K562 (cell line): ENCODE measurements at regions not wholly inside any gene's neighbourhood (a gene's known extent, or its start where the extent isn't known, plus 50 kb on each side); places are given as distances from the start of the nearest gene placed in this dataset.

Experiments used
- ATAC-seq: fragments of 200-7000 bp; cut with Tn5 transposase; 3 replicates; pipeline ENCODE4 v1.9.1; 2020; ENCODE audit warnings: moderate library complexity
- BruUV-seq: library from RNA; stranded (reverse); fragments of 400-500 nt; replicated peaks from 2 replicates; lab custom pipeline; 2021; lab: Mats Ljungman, UMichigan
- CTCF ChIA-PET: fragments of 300-600 bp; formaldehyde crosslinking; extraction: SDS; loops from one replicate; lab custom pipeline; 2021; ENCODE audit warnings: low intra/inter-chr PET ratio; lab: Yijun Ruan, JAX
- POLR2A ChIA-PET: fragments of 300-600, 350-650 bp; sonication (Branson Sonifier 250); formaldehyde crosslinking; extraction: SDS; loops from one replicate; lab custom pipeline; 2021; ENCODE audit warnings: antibody characterized with exemption, inconsistent platforms; lab: Yijun Ruan, JAX
- DNase-seq, 4 experiments: peaks; one replicate each; pipeline versions ENCODE4 v3.0.0 to v3.0.0-alpha.2; 2011 to 2018; ENCODE audit warnings: low spot score in 3 of 4, mixed read lengths in 3 of 4; ENCODE audit errors: extremely low read depth in 1 of 4
- FAIRE-seq: peaks from 2 replicates; lab custom pipeline; 2011; peaks lifted over from hg19 to GRCh38; lab: Jason Lieb, UNC
- H2AFZ ChIP-seq: 2 replicates; pipeline ENCODE4 v1.6.0; 2011; ENCODE audit warnings: low read depth, low read length, control low read depth, inconsistent platforms
- H3K27ac ChIP-seq: fragments of 200-600 bp; 3 replicates; pipeline ENCODE4 v1.8.0; 2011; ENCODE audit warnings: low read depth, mild to moderate bottlenecking, control low read depth, inconsistent platforms, low read length, moderate library complexity, mixed read lengths; ENCODE audit errors: extremely low read depth
- H3K27me3 ChIP-seq, 2 experiments: fragments of 300-600 bp in 1 of 2; 2 replicates in 1 of 2; 3 replicates in 1 of 2; pipeline versions ENCODE4 v1.6.0 to v1.8.0; 2011; ENCODE audit warnings: inconsistent platforms in 2 of 2, low read length in 2 of 2, mild to moderate bottlenecking in 1 of 2, mixed read lengths in 1 of 2, moderate library complexity in 1 of 2; ENCODE audit not compliant: control insufficient read depth in 2 of 2, insufficient read depth in 2 of 2
- H3K36me3 ChIP-seq: fragments of 300-600 bp; 3 replicates; pipeline ENCODE4 v1.8.0; 2011; ENCODE audit warnings: mild to moderate bottlenecking, low read length, inconsistent platforms; ENCODE audit not compliant: control insufficient read depth, insufficient read depth
- H3K4me1 ChIP-seq, 2 experiments: fragments of 200-600 bp in 1 of 2; replicated peaks in 1 of 2; 2 replicates in 1 of 2; 3 replicates in 1 of 2; pipeline versions ENCODE4 v1.5.1 to v1.8.0; 2011; ENCODE audit warnings: inconsistent platforms in 2 of 2, low read length in 2 of 2, mild to moderate bottlenecking in 1 of 2, mixed read lengths in 1 of 2, moderate library complexity in 1 of 2; ENCODE audit not compliant: control insufficient read depth in 2 of 2, insufficient read depth in 2 of 2
- H3K4me2 ChIP-seq: 2 replicates; pipeline ENCODE4 v1.6.1; 2011; ENCODE audit warnings: low read length, control low read depth, inconsistent platforms, mixed read lengths; ENCODE audit not compliant: insufficient read depth
- H3K4me3 ChIP-seq: fragments of 200-600 bp; sonication (generic), shearing (Covaris generic); 2 replicates; pipeline ENCODE4 v1.5.1; 2016; ENCODE audit warnings: control low read depth, inconsistent platforms
- H3K79me2 ChIP-seq: fragments of 200-600 bp; 3 replicates; pipeline ENCODE4 v1.8.0; 2011; ENCODE audit warnings: low read length, inconsistent platforms; ENCODE audit not compliant: control insufficient read depth, insufficient read depth
- H3K9ac ChIP-seq, 2 experiments: 2 replicates each; pipeline versions ENCODE4 v1.6.0 to v1.6.1; 2011; ENCODE audit warnings: low read depth in 2 of 2, low read length in 2 of 2, control low read depth in 1 of 2, inconsistent platforms in 1 of 2, mild to moderate bottlenecking in 1 of 2, mixed read lengths in 1 of 2; ENCODE audit not compliant: insufficient read depth in 1 of 2
- H3K9me1 ChIP-seq: one replicate; pipeline ENCODE4 v1.6.0; 2011; ENCODE audit warnings: inconsistent platforms, mild to moderate bottlenecking, low read length, moderate library complexity; ENCODE audit not compliant: control insufficient read depth, insufficient read depth
- H3K9me3 ChIP-seq: replicated peaks from 2 replicates; pipeline ENCODE4 v1.5.1; 2011; ENCODE audit warnings: low read depth, low read length, inconsistent platforms; ENCODE audit not compliant: control insufficient read depth, insufficient read depth
- H4K20me1 ChIP-seq: replicated peaks from 2 replicates; pipeline ENCODE4 v1.6.1; 2011; ENCODE audit warnings: low read length, inconsistent platforms, mixed read lengths; ENCODE audit not compliant: control insufficient read depth, insufficient read depth
- CBX8 ChIP-seq: fragments of 200-600 bp; sonication (generic); IDR thresholded peaks from 2 replicates; pipeline ENCODE4 v1.6.1; 2012; ENCODE audit warnings: borderline replicate concordance, mixed run types, low read depth, mild to moderate bottlenecking, moderate library complexity, mixed read lengths, low read length, control low read depth, inconsistent platforms; ENCODE audit not compliant: poor library complexity, severe bottlenecking; ENCODE audit errors: extremely low read depth
- CSDE1 ChIP-seq, 2 experiments: fragments of 450-650 bp; IDR thresholded peaks; 2 replicates each; pipeline ENCODE4 v1.6.1; 2016; ENCODE audit warnings: mild to moderate bottlenecking in 1 of 2
- ETV1 ChIP-seq: fragments of 450-650 bp; conservative IDR thresholded peaks from 2 replicates; pipeline ENCODE4 v1.6.1; 2016; ENCODE audit warnings: missing genetic modification characterization, control low read depth, low read depth, missing compliant biosample characterization
- MEIS2 ChIP-seq: fragments of 450-650 bp; IDR thresholded peaks from 2 replicates; pipeline ENCODE4 v1.6.1; 2014; ENCODE audit warnings: mild to moderate bottlenecking; ENCODE audit not compliant: partially characterized antibody
- NCOA4 ChIP-seq: fragments of 450-650 bp; IDR thresholded peaks from 2 replicates; pipeline ENCODE4 v1.6.1; 2018; ENCODE audit warnings: mild to moderate bottlenecking; ENCODE audit not compliant: partially characterized antibody
- PHTF2 ChIP-seq: fragments of 250-450 bp; sonication (Bioruptor Pico); IDR thresholded peaks from 2 replicates; pipeline ENCODE4 v1.5.0; 2021; ENCODE audit warnings: mild to moderate bottlenecking
- ZNF140 ChIP-seq: fragments of 250-450 bp; sonication (Bioruptor Pico); IDR thresholded peaks from 2 replicates; pipeline ENCODE4 v1.8.0; 2021; ENCODE audit warnings: moderate library complexity, mild to moderate bottlenecking, inconsistent platforms
- ZNF75A ChIP-seq: fragments of 450-650 bp; formaldehyde crosslinking; IDR thresholded peaks from 2 replicates; pipeline ENCODE4 v1.4.0; 2020; ENCODE audit warnings: mild to moderate bottlenecking
- WGBS: fragments of 100-300 bp; shearing (Covaris generic); methylation state at CpG from one replicate; pipeline ENCODE4 v1.1.6; 2016; ENCODE audit warnings: low coverage, mixed read lengths; ENCODE audit not compliant: insufficient coverage; ENCODE audit errors: missing lambda C conversion rate; 5-methylcytosine and 5-hydroxymethylcytosine counted together
- in situ Hi-C: fragments of 300-500 bp; cut with MboI; formaldehyde crosslinking; loops from 4 replicates; pipeline ENCODE4 v1.15.0; 2018; ENCODE audit warnings: inconsistent platforms, mixed read lengths
- intact Hi-C: fragments of 100-400 bp; cut with micrococcal nuclease; formaldehyde crosslinking; loops from 2 replicates; pipeline ENCODE4 v1.14.2; 2022
- TF ChIP-seq, protein P1 (sequence below): fragments of 450-650 bp; IDR thresholded peaks from 2 replicates; pipeline ENCODE4 v1.6.1; 2017; ENCODE audit warnings: antibody characterized with exemption, mild to moderate bottlenecking
- TF ChIP-seq, protein P2 (sequence below): fragments of 250-450 bp; sonication (Bioruptor Pico); IDR thresholded peaks from 2 replicates; pipeline ENCODE4 v1.8.0; 2022; ENCODE audit warnings: moderate library complexity, mild to moderate bottlenecking, inconsistent platforms
- TF ChIP-seq, protein P3 (sequence below): sonication (generic); formaldehyde crosslinking; IDR thresholded peaks from 2 replicates; pipeline ENCODE4 v1.8.0; 2022; ENCODE audit warnings: mild to moderate bottlenecking, missing genetic modification reagents
- TF ChIP-seq, protein P4 (sequence below): fragments of 450-650 bp; formaldehyde crosslinking; IDR thresholded peaks from 2 replicates; pipeline ENCODE4 v1.4.0; 2022; ENCODE audit warnings: mild to moderate bottlenecking, moderate library complexity
- TF ChIP-seq, protein P5 (sequence below): sonication (generic); formaldehyde crosslinking; IDR thresholded peaks from 2 replicates; pipeline ENCODE4 v1.9.0; 2022; ENCODE audit warnings: mild to moderate bottlenecking, missing genetic modification reagents
- TF ChIP-seq, protein P6 (sequence below): IDR thresholded peaks from 2 replicates; pipeline ENCODE4 v1.6.1; 2014; ENCODE audit warnings: antibody characterized with exemption

DNA sequence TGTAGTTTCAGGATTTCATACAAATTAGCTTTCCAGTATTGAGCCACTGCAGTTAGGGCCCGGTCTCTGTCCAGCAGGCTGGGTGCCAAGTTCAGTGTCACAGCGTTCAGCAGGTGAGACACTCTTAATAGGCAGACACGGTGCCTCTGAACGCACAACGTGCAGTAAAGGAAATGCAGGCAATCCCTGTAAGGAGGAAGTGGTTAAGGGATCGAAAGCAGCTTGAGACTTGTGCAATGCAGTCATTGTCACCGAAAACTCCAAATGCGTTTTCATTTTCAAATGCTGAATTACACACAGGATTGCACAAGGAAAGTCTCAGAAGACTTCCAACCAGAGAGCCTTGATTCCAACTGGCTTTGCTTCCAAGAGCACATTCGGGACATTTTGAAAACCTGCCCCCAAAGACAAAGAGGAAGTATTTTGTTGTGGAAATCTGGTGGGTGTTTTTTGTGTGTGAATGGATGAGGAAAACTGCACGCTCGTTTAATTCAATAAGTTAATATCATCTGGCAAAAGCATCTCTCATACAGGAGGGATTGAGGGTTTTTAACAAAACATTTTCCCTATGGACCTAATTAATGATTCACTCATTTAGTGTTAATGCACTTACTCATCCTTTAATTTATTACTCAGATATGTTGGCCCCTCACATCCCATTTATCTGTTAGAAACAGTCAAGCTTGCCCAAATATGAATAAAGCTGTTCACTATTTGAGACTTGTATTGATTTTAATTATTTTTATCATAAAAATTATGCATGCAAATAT lies 61.6 kb downstream of the PTGS2 start:
- no peak for DNase-seq
- Histone ChIP-seq H3K36me3 (no peaks in the 10 kb centered on the region), H3K27me3 (no peaks in the 10 kb centered on the region), H4K20me1 (no peaks in the 10 kb centered on the region), H3K9ac (no peak overlapping the region), H3K9me1 (no peaks in the 10 kb centered on the region), H3K27ac (no peak overlapping the region), H3K79me2 (no peaks in the 10 kb centered on the region), H3K4me1 (no peaks in the 10 kb centered on the region), H3K9me3 (no peaks in the 10 kb centered on the region; the same call in 1 of the 2 replicates), H3K4me2 (no peak overlapping the region), H2AFZ (no peak overlapping the region), H3K4me3 (no peak overlapping the region)
- in situ Hi-C loops (no loop called here), intact Hi-C loops (no loop called here)
- ChIA-PET CTCF (no interaction called here), POLR2A (no interaction called here)
- no peak for ATAC-seq
- WGBS = under 1% methylated on average over 11 of the region's 11 CpGs
- no TSS peak for BruUV-seq
- FAIRE-seq = no peak
- TF ChIP-seq, protein P1, sequence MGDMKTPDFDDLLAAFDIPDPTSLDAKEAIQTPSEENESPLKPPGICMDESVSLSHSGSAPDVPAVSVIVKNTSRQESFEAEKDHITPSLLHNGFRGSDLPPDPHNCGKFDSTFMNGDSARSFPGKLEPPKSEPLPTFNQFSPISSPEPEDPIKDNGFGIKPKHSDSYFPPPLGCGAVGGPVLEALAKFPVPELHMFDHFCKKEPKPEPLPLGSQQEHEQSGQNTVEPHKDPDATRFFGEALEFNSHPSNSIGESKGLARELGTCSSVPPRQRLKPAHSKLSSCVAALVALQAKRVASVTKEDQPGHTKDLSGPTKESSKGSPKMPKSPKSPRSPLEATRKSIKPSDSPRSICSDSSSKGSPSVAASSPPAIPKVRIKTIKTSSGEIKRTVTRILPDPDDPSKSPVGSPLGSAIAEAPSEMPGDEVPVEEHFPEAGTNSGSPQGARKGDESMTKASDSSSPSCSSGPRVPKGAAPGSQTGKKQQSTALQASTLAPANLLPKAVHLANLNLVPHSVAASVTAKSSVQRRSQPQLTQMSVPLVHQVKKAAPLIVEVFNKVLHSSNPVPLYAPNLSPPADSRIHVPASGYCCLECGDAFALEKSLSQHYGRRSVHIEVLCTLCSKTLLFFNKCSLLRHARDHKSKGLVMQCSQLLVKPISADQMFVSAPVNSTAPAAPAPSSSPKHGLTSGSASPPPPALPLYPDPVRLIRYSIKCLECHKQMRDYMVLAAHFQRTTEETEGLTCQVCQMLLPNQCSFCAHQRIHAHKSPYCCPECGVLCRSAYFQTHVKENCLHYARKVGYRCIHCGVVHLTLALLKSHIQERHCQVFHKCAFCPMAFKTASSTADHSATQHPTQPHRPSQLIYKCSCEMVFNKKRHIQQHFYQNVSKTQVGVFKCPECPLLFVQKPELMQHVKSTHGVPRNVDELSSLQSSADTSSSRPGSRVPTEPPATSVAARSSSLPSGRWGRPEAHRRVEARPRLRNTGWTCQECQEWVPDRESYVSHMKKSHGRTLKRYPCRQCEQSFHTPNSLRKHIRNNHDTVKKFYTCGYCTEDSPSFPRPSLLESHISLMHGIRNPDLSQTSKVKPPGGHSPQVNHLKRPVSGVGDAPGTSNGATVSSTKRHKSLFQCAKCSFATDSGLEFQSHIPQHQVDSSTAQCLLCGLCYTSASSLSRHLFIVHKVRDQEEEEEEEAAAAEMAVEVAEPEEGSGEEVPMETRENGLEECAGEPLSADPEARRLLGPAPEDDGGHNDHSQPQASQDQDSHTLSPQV = no peak
- TF ChIP-seq CSDE1 (IDR thresholded peaks at IDR 0.05) = no peak
- TF ChIP-seq MEIS2 = no peak
- TF ChIP-seq CBX8 = no peak
- TF ChIP-seq ZNF140 (CRISPR knock-in tag) = no peak
- no peak for TF ChIP-seq ETV1 (tag)
- TF ChIP-seq, protein P2, sequence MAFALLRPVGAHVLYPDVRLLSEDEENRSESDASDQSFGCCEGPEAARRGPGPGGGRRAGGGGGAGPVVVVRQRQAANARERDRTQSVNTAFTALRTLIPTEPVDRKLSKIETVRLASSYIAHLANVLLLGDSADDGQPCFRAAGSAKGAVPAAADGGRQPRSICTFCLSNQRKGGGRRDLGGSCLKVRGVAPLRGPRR (CRISPR knock-in tag) = no peak
- TF ChIP-seq, protein P3, sequence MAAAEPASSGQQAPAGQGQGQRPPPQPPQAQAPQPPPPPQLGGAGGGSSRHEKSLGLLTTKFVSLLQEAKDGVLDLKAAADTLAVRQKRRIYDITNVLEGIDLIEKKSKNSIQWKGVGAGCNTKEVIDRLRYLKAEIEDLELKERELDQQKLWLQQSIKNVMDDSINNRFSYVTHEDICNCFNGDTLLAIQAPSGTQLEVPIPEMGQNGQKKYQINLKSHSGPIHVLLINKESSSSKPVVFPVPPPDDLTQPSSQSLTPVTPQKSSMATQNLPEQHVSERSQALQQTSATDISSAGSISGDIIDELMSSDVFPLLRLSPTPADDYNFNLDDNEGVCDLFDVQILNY = no peak
- TF ChIP-seq, protein P4, sequence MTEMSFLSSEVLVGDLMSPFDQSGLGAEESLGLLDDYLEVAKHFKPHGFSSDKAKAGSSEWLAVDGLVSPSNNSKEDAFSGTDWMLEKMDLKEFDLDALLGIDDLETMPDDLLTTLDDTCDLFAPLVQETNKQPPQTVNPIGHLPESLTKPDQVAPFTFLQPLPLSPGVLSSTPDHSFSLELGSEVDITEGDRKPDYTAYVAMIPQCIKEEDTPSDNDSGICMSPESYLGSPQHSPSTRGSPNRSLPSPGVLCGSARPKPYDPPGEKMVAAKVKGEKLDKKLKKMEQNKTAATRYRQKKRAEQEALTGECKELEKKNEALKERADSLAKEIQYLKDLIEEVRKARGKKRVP (CRISPR knock-in tag) = no peak
- TF ChIP-seq, protein P5, sequence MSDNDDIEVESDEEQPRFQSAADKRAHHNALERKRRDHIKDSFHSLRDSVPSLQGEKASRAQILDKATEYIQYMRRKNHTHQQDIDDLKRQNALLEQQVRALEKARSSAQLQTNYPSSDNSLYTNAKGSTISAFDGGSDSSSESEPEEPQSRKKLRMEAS (CRISPR knock-in tag) = no peak
- no peak for TF ChIP-seq NCOA4
- TF ChIP-seq PHTF2 (CRISPR knock-in tag) = no peak
- TF ChIP-seq ZNF75A (CRISPR knock-in tag) = no peak
- TF ChIP-seq, protein P6, sequence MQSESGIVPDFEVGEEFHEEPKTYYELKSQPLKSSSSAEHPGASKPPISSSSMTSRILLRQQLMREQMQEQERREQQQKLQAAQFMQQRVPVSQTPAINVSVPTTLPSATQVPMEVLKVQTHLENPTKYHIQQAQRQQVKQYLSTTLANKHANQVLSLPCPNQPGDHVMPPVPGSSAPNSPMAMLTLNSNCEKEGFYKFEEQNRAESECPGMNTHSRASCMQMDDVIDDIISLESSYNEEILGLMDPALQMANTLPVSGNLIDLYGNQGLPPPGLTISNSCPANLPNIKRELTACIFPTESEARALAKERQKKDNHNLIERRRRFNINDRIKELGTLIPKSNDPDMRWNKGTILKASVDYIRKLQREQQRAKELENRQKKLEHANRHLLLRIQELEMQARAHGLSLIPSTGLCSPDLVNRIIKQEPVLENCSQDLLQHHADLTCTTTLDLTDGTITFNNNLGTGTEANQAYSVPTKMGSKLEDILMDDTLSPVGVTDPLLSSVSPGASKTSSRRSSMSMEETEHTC = no peak
